ENCODE measurements at regions not wholly inside any gene's neighbourhood (a gene's known extent, or its start where the extent isn't known, plus 50 kb on each side); places are given as distances from the start of the nearest gene placed in this dataset.
A peak's percentile ranks its signal among the peaks of the same experiment; 100 is the strongest.

DNA sequence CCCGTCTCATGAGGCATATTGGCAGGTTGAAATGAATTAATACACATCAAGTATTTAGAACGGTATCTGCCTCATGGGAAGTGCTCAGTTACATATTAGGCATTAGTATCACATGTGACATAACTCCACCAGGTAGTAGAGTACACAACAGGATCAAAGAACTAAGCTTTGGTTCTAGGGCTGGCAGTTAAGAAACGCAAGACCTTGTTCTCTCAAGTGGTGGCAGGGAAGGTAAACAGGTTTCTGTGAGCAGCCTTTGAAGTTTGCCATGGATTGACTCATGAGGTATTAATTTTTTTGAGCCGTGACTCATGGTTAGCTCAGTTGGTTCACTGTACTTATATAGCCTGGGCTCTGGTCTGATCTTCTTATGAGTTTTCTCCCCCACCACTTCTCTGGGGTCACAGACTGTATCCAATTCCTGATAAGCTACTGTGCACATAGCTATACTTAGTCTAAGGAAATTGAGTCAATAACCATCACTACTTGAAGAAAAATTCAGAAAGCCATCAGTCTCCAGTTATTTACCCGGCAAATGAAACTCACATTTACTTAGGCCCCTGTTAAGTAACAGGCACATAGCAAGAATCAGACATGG, 155.6 kb upstream of the STT3B start (continued):
- peak; percentile 90; the same call in 1 of the 2 replicates for TF ChIP-seq RXRA (CRISPR knock-in tag; IDR thresholded peaks at IDR 0.05)
- TF ChIP-seq ZSCAN9 (CRISPR knock-in tag; IDR thresholded peaks at IDR 0.05; ENCODE audit: borderline replicate concordance): peak; percentile 80; the same call in 1 of the 2 replicates
- peak; percentile 98 for TF ChIP-seq JUN (CRISPR knock-in tag; IDR thresholded peaks at IDR 0.05)
- peak; percentile 90 for TF ChIP-seq KDM6A (CRISPR knock-in tag; IDR thresholded peaks at IDR 0.05; ENCODE audit: low read depth)
- peak; percentile 75 for TF ChIP-seq ZNF430 (CRISPR knock-in tag; IDR thresholded peaks at IDR 0.05)
- TF ChIP-seq RFXAP (CRISPR knock-in tag; IDR thresholded peaks at IDR 0.05; ENCODE audit: borderline replicate concordance): peak; percentile 66; the same call in 1 of the 2 replicates
- TF ChIP-seq, protein P1, sequence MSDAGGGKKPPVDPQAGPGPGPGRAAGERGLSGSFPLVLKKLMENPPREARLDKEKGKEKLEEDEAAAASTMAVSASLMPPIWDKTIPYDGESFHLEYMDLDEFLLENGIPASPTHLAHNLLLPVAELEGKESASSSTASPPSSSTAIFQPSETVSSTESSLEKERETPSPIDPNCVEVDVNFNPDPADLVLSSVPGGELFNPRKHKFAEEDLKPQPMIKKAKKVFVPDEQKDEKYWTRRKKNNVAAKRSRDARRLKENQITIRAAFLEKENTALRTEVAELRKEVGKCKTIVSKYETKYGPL (CRISPR knock-in tag; IDR thresholded peaks at IDR 0.05): peak; percentile 57; the same call in 1 of the 2 replicates
- peak; percentile 64; the same call in 1 of the 2 replicates for TF ChIP-seq PATZ1 (CRISPR knock-in tag; IDR thresholded peaks at IDR 0.05)
- 0 out of 2 replicates have a peak, but pooled peaks have one; percentile 51 for TF ChIP-seq ZNF337 (CRISPR knock-in tag; IDR thresholded peaks at IDR 0.05; ENCODE audit: borderline replicate concordance, low read depth)
- peak; percentile 82 for TF ChIP-seq ZMAT3 (CRISPR knock-in tag; conservative IDR thresholded peaks at IDR 0.05)
- no peak for TF ChIP-seq ZNF850 (CRISPR knock-in tag; conservative IDR thresholded peaks at IDR 0.05)
- TF ChIP-seq, protein P2, sequence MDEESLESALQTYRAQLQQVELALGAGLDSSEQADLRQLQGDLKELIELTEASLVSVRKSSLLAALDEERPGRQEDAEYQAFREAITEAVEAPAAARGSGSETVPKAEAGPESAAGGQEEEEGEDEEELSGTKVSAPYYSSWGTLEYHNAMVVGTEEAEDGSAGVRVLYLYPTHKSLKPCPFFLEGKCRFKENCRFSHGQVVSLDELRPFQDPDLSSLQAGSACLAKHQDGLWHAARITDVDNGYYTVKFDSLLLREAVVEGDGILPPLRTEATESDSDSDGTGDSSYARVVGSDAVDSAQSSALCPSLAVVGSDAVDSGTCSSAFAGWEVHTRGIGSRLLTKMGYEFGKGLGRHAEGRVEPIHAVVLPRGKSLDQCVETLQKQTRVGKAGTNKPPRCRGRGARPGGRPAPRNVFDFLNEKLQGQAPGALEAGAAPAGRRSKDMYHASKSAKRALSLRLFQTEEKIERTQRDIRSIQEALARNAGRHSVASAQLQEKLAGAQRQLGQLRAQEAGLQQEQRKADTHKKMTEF (CRISPR knock-in tag; IDR thresholded peaks at IDR 0.05): peak; percentile 99
- 0 out of 2 replicates have a peak, but pooled peaks have one; percentile 54 for TF ChIP-seq NCOA1 (CRISPR knock-in tag; IDR thresholded peaks at IDR 0.05)
- peak; percentile 84 for TF ChIP-seq CEBPB (IDR thresholded peaks at IDR 0.05; ENCODE audit: borderline replicate concordance, low read depth, low read length)
- peak; percentile 96 for TF ChIP-seq HOMEZ (CRISPR knock-in tag; IDR thresholded peaks at IDR 0.05; ENCODE audit: low read depth)
- TF ChIP-seq SP1 (IDR thresholded peaks at IDR 0.05): no peak
- peak; percentile 45 for TF ChIP-seq SP1 (CRISPR knock-in tag; IDR thresholded peaks at IDR 0.05)
- TF ChIP-seq ZNF709 (CRISPR knock-in tag; IDR thresholded peaks at IDR 0.05): peak; percentile 65; the same call in 1 of the 2 replicates
- TF ChIP-seq RARA (CRISPR knock-in tag; IDR thresholded peaks at IDR 0.05): peak; percentile 95
- TF ChIP-seq PRDM4 (CRISPR knock-in tag; IDR thresholded peaks at IDR 0.05; ENCODE audit: borderline replicate concordance): no peak
- TF ChIP-seq, protein P3, sequence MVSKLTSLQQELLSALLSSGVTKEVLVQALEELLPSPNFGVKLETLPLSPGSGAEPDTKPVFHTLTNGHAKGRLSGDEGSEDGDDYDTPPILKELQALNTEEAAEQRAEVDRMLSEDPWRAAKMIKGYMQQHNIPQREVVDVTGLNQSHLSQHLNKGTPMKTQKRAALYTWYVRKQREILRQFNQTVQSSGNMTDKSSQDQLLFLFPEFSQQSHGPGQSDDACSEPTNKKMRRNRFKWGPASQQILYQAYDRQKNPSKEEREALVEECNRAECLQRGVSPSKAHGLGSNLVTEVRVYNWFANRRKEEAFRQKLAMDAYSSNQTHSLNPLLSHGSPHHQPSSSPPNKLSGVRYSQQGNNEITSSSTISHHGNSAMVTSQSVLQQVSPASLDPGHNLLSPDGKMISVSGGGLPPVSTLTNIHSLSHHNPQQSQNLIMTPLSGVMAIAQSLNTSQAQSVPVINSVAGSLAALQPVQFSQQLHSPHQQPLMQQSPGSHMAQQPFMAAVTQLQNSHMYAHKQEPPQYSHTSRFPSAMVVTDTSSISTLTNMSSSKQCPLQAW (CRISPR knock-in tag; IDR thresholded peaks at IDR 0.05): peak; percentile 92

Data from HepG2 (cell line).